Embryonic facial prominence (tissue), 1 donor: ENCODE measurements at regions not wholly inside any gene's neighbourhood (a gene's known extent, or its start where the extent isn't known, plus 50 kb on each side); places are given as distances from the start of the nearest gene placed in this dataset.
"Not testable (repeated sequence)": the region's sequence is repeated elsewhere in the genome, so short reads cannot be mapped to it uniquely, and the experiment has no call there.

Experiments used
- DNase-seq: peaks from one replicate; pipeline ENCODE4 v3.0.0-alpha.2; 2016; ENCODE audit errors: extremely low spot score

GRCh38 chr20:55070001-55070400 lies 594.6 kb downstream of the DOK5 start:
- no peak for DNase-seq

GRCh38 chr20:55067158-55067825 lies 591.9 kb downstream of the DOK5 start:
- DNase-seq: no peak

GRCh38 chr20:55058938-55059337 lies 583.5 kb downstream of the DOK5 start:
- DNase-seq: no peak

GRCh38 chr20:55057779-55058415 lies 582.5 kb downstream of the DOK5 start:
- DNase-seq: no peak

- no peak for DNase-seq
These were observed 579.1 kb downstream of the DOK5 start for GRCh38 chr20:55054453-55054852.

- no peak for DNase-seq
These were observed 578.0 kb downstream of the DOK5 start for GRCh38 chr20:55053389-55053788.

GRCh38 chr20:55052459-55052858 lies 577.1 kb downstream of the DOK5 start:
- DNase-seq: no peak

- DNase-seq: no peak
These were observed 563.3 kb downstream of the DOK5 start for GRCh38 chr20:55038684-55039083.

- DNase-seq: no peak
These were observed 556.6 kb downstream of the DOK5 start for GRCh38 chr20:55031971-55032370.

GRCh38 chr20:55014766-55015165 lies 539.4 kb downstream of the DOK5 start:
- DNase-seq: no peak

- no peak for DNase-seq
These were observed 535.4 kb downstream of the DOK5 start for GRCh38 chr20:55010761-55011160.

- DNase-seq: no peak
These were observed 533.7 kb downstream of the DOK5 start for GRCh38 chr20:55009066-55009465.

- DNase-seq: no peak
These were observed 528.7 kb downstream of the DOK5 start for GRCh38 chr20:55004044-55004443.

GRCh38 chr20:54995553-54995952 lies 520.2 kb downstream of the DOK5 start:
- no peak for DNase-seq

GRCh38 chr20:54995011-54995410 lies 519.6 kb downstream of the DOK5 start:
- no peak for DNase-seq

GRCh38 chr20:54985091-54985490 lies 509.7 kb downstream of the DOK5 start:
- DNase-seq: no peak

GRCh38 chr20:54984104-54984448 lies 508.7 kb downstream of the DOK5 start:
- no peak for DNase-seq

GRCh38 chr20:54983394-54984103 lies 508.2 kb downstream of the DOK5 start:
- DNase-seq: not testable (repeated sequence)

- DNase-seq: no peak
These were observed 505.8 kb downstream of the DOK5 start for GRCh38 chr20:54981175-54981574.

GRCh38 chr20:54980103-54980960 lies 504.9 kb downstream of the DOK5 start:
- no peak for DNase-seq

- DNase-seq: no peak
These were observed 474.9 kb downstream of the DOK5 start for GRCh38 chr20:54950304-54950703.

GRCh38 chr20:54941666-54942065 lies 466.3 kb downstream of the DOK5 start:
- DNase-seq: no peak
